Small intestine (tissue), 7 donors: ENCODE measurements at regions not wholly inside any gene's neighbourhood (a gene's known extent, or its start where the extent isn't known, plus 50 kb on each side); places are given as distances from the start of the nearest gene placed in this dataset.

Experiments used
- DNase-seq, 2 donors: peaks; one replicate each; pipeline versions ENCODE4 v3.0.0 to v3.0.0-alpha.2; 2013
- FAIRE-seq: peaks from 2 replicates; lab custom pipeline; 2012; peaks lifted over from hg19 to GRCh38; lab: Jason Lieb, UNC
- H3K27ac ChIP-seq, 3 donors: one replicate each; pipeline ENCODE4 v1.5.1; 2013; ENCODE audit warnings: low read length in 2 of 3, mild to moderate bottlenecking in 2 of 3, control low read depth in 1 of 3, inconsistent platforms in 1 of 3, low read depth in 1 of 3, moderate library complexity in 1 of 3
- H3K27me3 ChIP-seq, 3 donors: one replicate each; pipeline ENCODE4 v1.6.1; 2013; ENCODE audit warnings: low read length in 3 of 3, inconsistent platforms in 1 of 3; ENCODE audit not compliant: control insufficient read depth in 3 of 3, insufficient read depth in 3 of 3
- H3K36me3 ChIP-seq, 3 donors: one replicate each; pipeline ENCODE4 v1.6.1; 2013; ENCODE audit warnings: low read length in 3 of 3, inconsistent platforms in 1 of 3, low read depth in 1 of 3, mild to moderate bottlenecking in 1 of 3, moderate library complexity in 1 of 3; ENCODE audit not compliant: control insufficient read depth in 3 of 3, insufficient read depth in 2 of 3
- H3K4me1 ChIP-seq, 3 donors: one replicate each; pipeline ENCODE4 v1.6.1; 2013; ENCODE audit warnings: low read length in 2 of 3, inconsistent platforms in 1 of 3, low read depth in 1 of 3, mild to moderate bottlenecking in 1 of 3, moderate library complexity in 1 of 3; ENCODE audit not compliant: control insufficient read depth in 3 of 3, insufficient read depth in 2 of 3
- H3K4me3 ChIP-seq, 3 donors: one replicate each; pipeline ENCODE4 v1.5.1; 2013; ENCODE audit warnings: low read length in 3 of 3, control low read depth in 1 of 3, inconsistent platforms in 1 of 3, low read depth in 1 of 3, mild to moderate bottlenecking in 1 of 3, moderate library complexity in 1 of 3
- H3K9me3 ChIP-seq, 2 donors: one replicate each; pipeline ENCODE4 v1.6.1; 2013; ENCODE audit warnings: low read depth in 1 of 2, low read length in 1 of 2; ENCODE audit not compliant: control insufficient read depth in 2 of 2, insufficient read depth in 1 of 2
- WGBS, 3 donors: extraction: QIAGEN DNeasy Blood & Tissue Kit; methylation state at CpG; one replicate each; pipeline ENCODE4 v1.1.7; 2013; 5-methylcytosine and 5-hydroxymethylcytosine counted together
- donor health status: healthy with polysubstance abuse.
- donor health status: control.
- donor health status: control.
- donor health status: Bipolar disorder and iron deficiency.
- donor health status: healthy.

GRCh38 chr2:16278421-16279200 is 338.3 kb downstream of the MYCN start:
- Histone ChIP-seq H3K27ac (no peak overlapping the region), H3K36me3 (no peaks in the 10 kb centered on the region), H3K27me3 (no peaks in the 10 kb centered on the region), H3K4me1 (peaks cover 0 to 4% (median 0%) of the 10 kb centered on the region in 3 donors), H3K9me3 (no peaks in the 10 kb centered on the region), H3K4me3 (no peak overlapping the region)
- 88 to 93% (median 90%) methylated on average over 8 of the region's 8 CpGs for WGBS, 3 donors
- FAIRE-seq: no peak
- no peak for DNase-seq

GRCh38 chr2:16277117-16277516 is 336.8 kb downstream of the MYCN start:
- Histone ChIP-seq H3K27ac (no peak overlapping the region), H3K27me3 (no peaks in the 10 kb centered on the region), H3K4me3 (no peak overlapping the region), H3K4me1 (peaks cover 0 to 3% (median 0%) of the 10 kb centered on the region in 3 donors), H3K36me3 (no peaks in the 10 kb centered on the region), H3K9me3 (no peaks in the 10 kb centered on the region)
- DNase-seq (no peak), FAIRE-seq (no peak)
- 83 to 93% (median 85%) methylated on average over 2 of the region's 2 CpGs for WGBS, 3 donors

GRCh38 chr2:16275661-16276060 is 335.3 kb downstream of the MYCN start:
- FAIRE-seq (no peak), DNase-seq (no peak)
- Histone ChIP-seq H3K36me3 (no peaks in the 10 kb centered on the region), H3K9me3 (no peaks in the 10 kb centered on the region), H3K4me3 (no peak overlapping the region), H3K27me3 (no peaks in the 10 kb centered on the region), H3K4me1 (no peaks in the 10 kb centered on the region), H3K27ac (no peak overlapping the region)
- 80 to 83% (median 80%) methylated on average over 4 of the region's 4 CpGs for WGBS, 3 donors

- FAIRE-seq: no peak
Measured at GRCh38 chr2:16275131-16275530, 334.8 kb downstream of the MYCN start.

GRCh38 chr2:16273111-16273510 is 332.8 kb downstream of the MYCN start:
- no peak for DNase-seq
- Histone ChIP-seq H3K36me3 (no peaks in the 10 kb centered on the region), H3K27me3 (no peaks in the 10 kb centered on the region), H3K4me1 (no peaks in the 10 kb centered on the region), H3K27ac (no peak overlapping the region), H3K4me3 (no peak overlapping the region), H3K9me3 (no peaks in the 10 kb centered on the region)
- FAIRE-seq: no peak

More at GRCh38 chr2:16275131-16275530, 334.8 kb downstream of the MYCN start:
- no peaks in the 10 kb centered on the region for H3K9me3 ChIP-seq
- H3K4me3 ChIP-seq: no peak overlapping the region
- 82 to 90% (median 88%) methylated on average over 4 of the region's 4 CpGs for WGBS, 3 donors
- no peaks in the 10 kb centered on the region for H3K4me1 ChIP-seq
- H3K27ac ChIP-seq: no peak overlapping the region
- H3K36me3 ChIP-seq: no peaks in the 10 kb centered on the region
- H3K27me3 ChIP-seq: no peaks in the 10 kb centered on the region
- DNase-seq: no peak

- Histone ChIP-seq H3K27ac (no peak overlapping the region), H3K4me1 (no peaks in the 10 kb centered on the region), H3K27me3 (no peaks in the 10 kb centered on the region), H3K4me3 (no peak overlapping the region), H3K9me3 (no peaks in the 10 kb centered on the region), H3K36me3 (no peaks in the 10 kb centered on the region)
- DNase-seq (no peak), FAIRE-seq (no peak)
- WGBS, 3 donors: 88 to 93% (median 88%) methylated on average over 10 of the region's 10 CpGs
Measured at GRCh38 chr2:16272038-16272788, 331.9 kb downstream of the MYCN start.

- H3K4me1 ChIP-seq: no peaks in the 10 kb centered on the region
- FAIRE-seq (no peak), DNase-seq (no peak)
- H3K27me3 ChIP-seq: no peaks in the 10 kb centered on the region
- no peaks in the 10 kb centered on the region for H3K36me3 ChIP-seq
- 41 to 60% (median 60%) methylated on average over 2 of the region's 2 CpGs for WGBS, 3 donors
- no peak overlapping the region for H3K4me3 ChIP-seq
- no peaks in the 10 kb centered on the region for H3K9me3 ChIP-seq
- H3K27ac ChIP-seq: no peak overlapping the region
Measured at GRCh38 chr2:16271231-16271896, 331.0 kb downstream of the MYCN start.

- Histone ChIP-seq H3K27me3 (no peaks in the 10 kb centered on the region), H3K27ac (no peak overlapping the region), H3K4me3 (no peak overlapping the region), H3K4me1 (no peaks in the 10 kb centered on the region), H3K36me3 (no peaks in the 10 kb centered on the region), H3K9me3 (no peaks in the 10 kb centered on the region)
- FAIRE-seq (no peak), DNase-seq (no peak)
- WGBS, 3 donors: 82 to 91% (median 90%) methylated on average over 4 of the region's 4 CpGs
Measured at GRCh38 chr2:16270441-16270840, 330.1 kb downstream of the MYCN start.
